ENCODE measurements at regions not wholly inside any gene's neighbourhood (a gene's known extent, or its start where the extent isn't known, plus 50 kb on each side); places are given as distances from the start of the nearest gene placed in this dataset.
A peak's percentile ranks its signal among the peaks of the same experiment; 100 is the strongest.

DNA sequence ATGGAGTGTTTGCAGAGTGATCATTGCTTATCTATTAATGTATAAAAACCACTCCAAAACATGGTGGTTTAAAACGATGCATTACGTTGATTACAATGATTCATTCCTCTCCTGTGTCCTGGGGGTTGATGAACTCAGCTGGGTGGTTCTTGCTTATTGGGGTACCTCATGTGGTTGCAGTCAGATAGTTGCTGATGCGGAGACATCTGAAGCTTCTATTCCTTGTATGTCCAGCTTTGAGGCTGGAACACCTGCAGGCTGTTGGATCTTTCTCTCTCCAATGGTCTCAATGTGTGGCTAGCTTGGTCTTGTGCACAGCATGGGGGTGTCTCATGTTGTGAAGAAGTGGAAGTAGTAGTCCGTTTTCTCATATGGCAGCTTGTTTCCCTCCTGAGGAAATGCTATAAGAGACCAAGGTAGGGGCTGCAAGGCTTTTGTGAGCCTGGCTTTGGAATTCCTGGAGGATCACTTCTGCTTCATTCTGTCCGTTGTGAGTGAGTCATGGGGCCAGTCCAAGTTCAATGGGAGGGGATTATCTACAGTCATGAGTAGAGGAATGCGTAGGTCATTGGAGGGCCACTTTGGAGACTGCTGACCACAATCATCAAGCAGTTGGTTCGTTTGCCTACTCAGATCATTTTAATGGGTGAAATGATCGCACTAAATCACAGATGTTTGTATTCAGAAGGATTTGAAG lies 601.0 kb downstream of the SLC4A3 start:
- DNase-seq (ENCODE audit: low read depth): peak; percentile 98
- in situ Hi-C loops (cut with HindIII; ENCODE audit: low sequenced_read_pairs): loop anchor here (5.0 kb wide), 1 partner anchor 34 kb away; no protein-coding TSS in a partner anchor

DNA sequence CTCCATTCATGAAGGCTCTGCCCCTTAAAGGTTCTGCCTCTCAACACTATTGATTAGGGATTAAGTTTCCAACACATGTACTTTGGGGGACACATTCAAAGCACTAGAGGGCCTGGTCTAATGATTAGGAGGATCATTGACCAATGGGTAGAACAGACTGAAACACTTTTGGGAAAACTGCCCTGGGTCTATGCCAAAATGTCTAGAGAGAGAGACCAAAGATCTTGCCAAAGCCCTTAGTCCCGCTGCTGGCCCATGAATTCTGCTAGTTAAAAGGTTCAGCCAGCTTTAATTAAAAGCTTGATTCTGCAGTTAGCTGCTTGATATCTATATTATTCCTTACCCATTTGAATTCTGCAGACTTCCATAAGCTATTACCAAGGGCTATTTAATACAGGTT lies 613.2 kb downstream of the SLC4A3 start:
- no peak overlapping the region for H3K4me3 ChIP-seq (ENCODE audit: low read depth, low read length)
- TF ChIP-seq, protein P1, sequence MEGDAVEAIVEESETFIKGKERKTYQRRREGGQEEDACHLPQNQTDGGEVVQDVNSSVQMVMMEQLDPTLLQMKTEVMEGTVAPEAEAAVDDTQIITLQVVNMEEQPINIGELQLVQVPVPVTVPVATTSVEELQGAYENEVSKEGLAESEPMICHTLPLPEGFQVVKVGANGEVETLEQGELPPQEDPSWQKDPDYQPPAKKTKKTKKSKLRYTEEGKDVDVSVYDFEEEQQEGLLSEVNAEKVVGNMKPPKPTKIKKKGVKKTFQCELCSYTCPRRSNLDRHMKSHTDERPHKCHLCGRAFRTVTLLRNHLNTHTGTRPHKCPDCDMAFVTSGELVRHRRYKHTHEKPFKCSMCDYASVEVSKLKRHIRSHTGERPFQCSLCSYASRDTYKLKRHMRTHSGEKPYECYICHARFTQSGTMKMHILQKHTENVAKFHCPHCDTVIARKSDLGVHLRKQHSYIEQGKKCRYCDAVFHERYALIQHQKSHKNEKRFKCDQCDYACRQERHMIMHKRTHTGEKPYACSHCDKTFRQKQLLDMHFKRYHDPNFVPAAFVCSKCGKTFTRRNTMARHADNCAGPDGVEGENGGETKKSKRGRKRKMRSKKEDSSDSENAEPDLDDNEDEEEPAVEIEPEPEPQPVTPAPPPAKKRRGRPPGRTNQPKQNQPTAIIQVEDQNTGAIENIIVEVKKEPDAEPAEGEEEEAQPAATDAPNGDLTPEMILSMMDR (IDR thresholded peaks at IDR 0.05; ENCODE audit: low read depth, low read length, missing control alignments): no peak
- DNase-seq (ENCODE audit: low read depth): no peak
- in situ Hi-C loops (cut with HindIII; ENCODE audit: low sequenced_read_pairs): no loop called here

More for the DNA sequence above, 601.0 kb downstream of the SLC4A3 start:
- TF ChIP-seq, protein P1 (IDR thresholded peaks at IDR 0.05; ENCODE audit: low read depth, low read length, missing control alignments): no peak
- H3K4me3 ChIP-seq (ENCODE audit: low read depth, low read length): peak overlapping the region; percentile 3

DNA sequence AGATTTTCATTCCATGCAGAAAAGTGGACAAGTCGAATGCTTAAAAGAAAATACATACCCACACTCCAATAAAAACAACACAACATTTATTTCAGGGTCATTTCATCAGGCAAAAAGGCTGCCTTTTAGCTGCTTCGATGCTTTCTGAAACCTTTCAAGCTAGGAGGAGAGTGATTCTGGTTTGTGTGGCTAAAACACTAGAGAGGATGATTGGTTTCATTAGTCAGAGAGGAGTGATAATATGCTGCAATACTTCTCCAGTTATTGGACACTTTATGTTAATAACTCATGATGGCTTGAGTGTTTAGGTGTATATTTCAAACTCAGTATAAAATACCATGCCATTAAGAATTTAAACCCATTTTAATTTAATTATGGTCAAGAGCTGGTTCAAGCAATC lies 614.0 kb downstream of the SLC4A3 start:
- in situ Hi-C loops (cut with HindIII; ENCODE audit: low sequenced_read_pairs): no loop called here
- no peak for DNase-seq (ENCODE audit: low read depth)
- no peak overlapping the region for H3K4me3 ChIP-seq (ENCODE audit: low read depth, low read length)
- TF ChIP-seq, protein P1 (IDR thresholded peaks at IDR 0.05; ENCODE audit: low read depth, low read length, missing control alignments): no peak

DNA sequence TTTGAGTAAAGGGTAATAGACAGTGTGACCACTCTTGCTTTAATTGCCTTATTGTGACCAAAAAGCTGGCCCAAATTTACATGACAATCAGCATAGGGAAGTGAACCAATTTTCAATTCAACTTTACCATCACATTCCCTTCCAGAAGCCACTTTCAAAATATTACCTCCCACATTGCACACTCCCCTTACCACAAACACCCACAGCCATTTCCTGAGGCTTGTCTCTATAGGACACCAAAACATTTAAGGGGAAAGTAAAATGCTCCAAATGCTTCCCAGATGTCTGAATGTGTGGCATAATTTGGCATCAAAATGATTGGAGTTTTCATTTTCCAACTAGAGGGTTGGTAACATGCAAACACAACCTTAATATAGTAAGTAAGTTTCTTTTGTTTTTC lies 616.1 kb downstream of the SLC4A3 start:
- peak; percentile 49 for DNase-seq (ENCODE audit: low read depth)
- no peak overlapping the region for H3K4me3 ChIP-seq (ENCODE audit: low read depth, low read length)
- in situ Hi-C loops (cut with HindIII; ENCODE audit: low sequenced_read_pairs): no loop called here
- TF ChIP-seq, protein P1 (IDR thresholded peaks at IDR 0.05; ENCODE audit: low read depth, low read length, missing control alignments): no peak

DNA sequence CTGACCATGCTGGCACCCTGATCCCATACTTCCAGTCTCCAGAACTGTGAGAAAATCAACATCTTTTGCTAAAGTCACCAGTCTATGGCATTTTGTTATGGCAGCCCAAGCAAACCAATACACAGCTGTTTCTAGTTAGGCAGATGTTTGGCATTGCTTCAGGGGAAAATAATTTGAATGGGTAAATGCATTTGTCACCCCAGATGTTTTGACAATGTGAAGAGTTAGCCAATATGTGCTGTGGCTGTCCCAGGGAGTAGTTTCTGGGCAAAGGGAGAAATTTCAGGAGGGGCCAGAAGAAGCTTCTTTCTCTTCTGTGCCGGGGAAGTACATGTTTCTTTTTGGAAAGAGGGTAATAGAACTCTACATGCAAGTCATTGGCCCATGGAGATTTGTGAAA lies 619.0 kb downstream of the SLC4A3 start:
- TF ChIP-seq, protein P1 (IDR thresholded peaks at IDR 0.05; ENCODE audit: low read depth, low read length, missing control alignments): no peak
- H3K4me3 ChIP-seq (ENCODE audit: low read depth, low read length): no peak overlapping the region
- no peak for DNase-seq (ENCODE audit: low read depth)
- in situ Hi-C loops (cut with HindIII; ENCODE audit: low sequenced_read_pairs): no loop called here

DNA sequence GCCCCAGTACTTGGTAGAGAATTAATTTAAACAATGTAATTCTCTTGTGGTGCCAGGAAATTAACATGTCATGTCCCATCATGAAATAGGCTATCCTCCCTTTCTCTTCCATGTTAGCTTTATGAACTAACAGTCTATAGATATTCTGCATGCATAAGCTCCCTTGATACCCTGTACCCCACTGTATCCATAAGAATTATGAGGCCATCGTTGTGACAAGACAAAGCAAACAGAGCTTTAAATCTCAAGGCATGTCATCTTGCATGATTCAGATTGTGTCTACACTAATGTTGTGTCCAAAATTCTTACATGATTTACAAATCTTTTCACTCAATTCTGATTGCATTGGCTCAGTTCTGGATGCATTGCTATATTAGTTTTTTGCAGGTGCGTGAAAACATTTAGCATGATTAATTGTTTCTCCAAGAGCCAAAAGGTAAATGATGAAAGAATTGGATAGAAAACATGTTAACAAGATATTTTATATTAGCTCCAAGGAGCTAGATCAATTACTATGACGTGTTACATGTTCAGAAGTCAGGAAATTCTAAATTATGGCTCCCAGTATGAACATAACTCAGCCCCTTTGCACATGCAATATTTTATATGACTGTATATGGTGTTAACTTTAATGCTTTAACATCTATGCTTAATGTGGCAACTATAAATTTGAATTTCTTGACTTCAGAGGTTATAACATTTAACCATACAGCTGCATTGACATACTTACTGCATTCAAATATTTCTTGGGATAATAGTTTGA lies 620.3 kb downstream of the SLC4A3 start:
- no peak for DNase-seq (ENCODE audit: low read depth)
- TF ChIP-seq, protein P1 (IDR thresholded peaks at IDR 0.05; ENCODE audit: low read depth, low read length, missing control alignments): no peak
- H3K4me3 ChIP-seq (ENCODE audit: low read depth, low read length): no peak overlapping the region
- in situ Hi-C loops (cut with HindIII; ENCODE audit: low sequenced_read_pairs): no loop called here

Measured in astrocyte of the cerebellum (primary cell).